Loucy (cell line): ENCODE measurements at regions not wholly inside any gene's neighbourhood (a gene's known extent, or its start where the extent isn't known, plus 50 kb on each side); places are given as distances from the start of the nearest gene placed in this dataset.

Experiments used
- H2AFZ ChIP-seq: fragments of 200-600 bp; sonication (generic); 2 replicates; pipeline ENCODE4 v1.6.0; 2016; ENCODE audit warnings: antibody characterized with exemption, mild to moderate bottlenecking, low read length, moderate library complexity
- H3F3A ChIP-seq: fragments of 200-600 bp; 2 replicates; pipeline ENCODE4 v1.6.0; 2016; ENCODE audit warnings: antibody characterized with exemption, low read depth, mild to moderate bottlenecking
- H3K27me3 ChIP-seq: fragments of 200-600 bp; sonication (generic); 2 replicates; pipeline ENCODE4 v1.6.1; 2014; ENCODE audit warnings: low read length, mild to moderate bottlenecking; ENCODE audit not compliant: insufficient read depth, poor library complexity, severe bottlenecking
- H3K36me3 ChIP-seq: fragments of 200-600 bp; sonication (generic); 2 replicates; pipeline ENCODE4 v1.6.1; 2016; ENCODE audit warnings: low read length; ENCODE audit not compliant: insufficient read depth
- H3K4me1 ChIP-seq: fragments of 200-600 bp; sonication (generic); 2 replicates; pipeline ENCODE4 v1.5.1; 2014; ENCODE audit warnings: low read length, mild to moderate bottlenecking; ENCODE audit not compliant: insufficient read depth, poor library complexity, severe bottlenecking
- H3K4me2 ChIP-seq: fragments of 200-600 bp; sonication (generic); 2 replicates; pipeline ENCODE4 v1.6.0; 2014; ENCODE audit warnings: antibody characterized with exemption, low read length, low read depth, mild to moderate bottlenecking; ENCODE audit not compliant: poor library complexity, severe bottlenecking
- H3K4me3 ChIP-seq: fragments of 200-600 bp; sonication (generic); 2 replicates; pipeline ENCODE4 v1.5.1; 2014; ENCODE audit warnings: low read length, mild to moderate bottlenecking, mixed read lengths; ENCODE audit not compliant: poor library complexity, severe bottlenecking
- H3K79me2 ChIP-seq: fragments of 200-600 bp; sonication (generic); 2 replicates; pipeline ENCODE4 v1.6.1; 2014; ENCODE audit warnings: low read length; ENCODE audit not compliant: insufficient read depth
- H3K9ac ChIP-seq: fragments of 200-600 bp; sonication (generic); 2 replicates; pipeline ENCODE4 v1.6.0; 2014; ENCODE audit warnings: mild to moderate bottlenecking, low read depth, low read length, moderate library complexity; ENCODE audit not compliant: poor library complexity, severe bottlenecking
- H3K9me2 ChIP-seq: fragments of 200-600 bp; sonication (generic); replicated peaks from 2 replicates; pipeline ENCODE4 v1.6.1; 2016; ENCODE audit warnings: low read depth, low read length, mixed read lengths
- H3K9me3 ChIP-seq: fragments of 200-600 bp; sonication (generic); 2 replicates; pipeline ENCODE4 v1.6.1; 2014; ENCODE audit warnings: mild to moderate bottlenecking, antibody characterized with exemption, low read length, low read depth; ENCODE audit not compliant: insufficient read depth
- H4K20me1 ChIP-seq: fragments of 200-600 bp; sonication (generic); 2 replicates; pipeline ENCODE4 v1.6.0; 2014; ENCODE audit warnings: antibody characterized with exemption, low read length, mild to moderate bottlenecking; ENCODE audit not compliant: insufficient read depth, poor library complexity, severe bottlenecking
- EZH2phosphoT487 ChIP-seq: fragments of 200-600 bp; IDR thresholded peaks from 2 replicates; pipeline ENCODE4 v1.6.1; 2018; ENCODE audit warnings: antibody characterized with exemption, mild to moderate bottlenecking, moderate library complexity, borderline replicate concordance
- TF ChIP-seq, protein P1 (sequence below): fragments of 200-600 bp; sonication (generic); conservative IDR thresholded peaks from 2 replicates; pipeline ENCODE4 v1.5.1; 2014; ENCODE audit warnings: mild to moderate bottlenecking, antibody characterized with exemption, low read length

DNA sequence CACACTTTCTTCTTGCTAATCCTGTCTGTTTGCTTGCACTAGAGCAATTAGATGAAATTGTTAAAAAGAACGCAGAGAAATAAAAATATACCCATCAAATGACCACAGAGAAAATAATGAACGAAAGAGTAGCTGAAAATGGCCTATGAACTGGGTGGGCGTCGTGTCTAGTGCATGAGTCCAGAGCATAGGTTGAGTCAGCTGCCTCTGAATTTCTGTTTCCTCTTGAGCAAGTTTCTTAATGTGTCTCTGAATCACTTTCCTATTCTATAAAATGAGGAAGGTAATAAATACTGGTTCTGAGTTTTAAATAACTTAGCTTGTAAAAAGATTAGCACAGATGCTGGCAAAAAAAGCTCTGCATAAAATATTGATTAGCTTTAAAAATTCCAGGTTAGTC, 75.0 kb downstream of the POM121L12 start:
- Histone ChIP-seq H3K36me3 (no peaks in the 10 kb centered on the region), H4K20me1 (no peaks in the 10 kb centered on the region), H3K79me2 (no peaks in the 10 kb centered on the region), H3K4me2 (no peak overlapping the region), H3K4me3 (no peak overlapping the region), H3K9me3 (no peaks in the 10 kb centered on the region), H3K9me2 (no peaks in the 10 kb centered on the region), H3K4me1 (no peaks in the 10 kb centered on the region), H3K27me3 (no peaks in the 10 kb centered on the region), H2AFZ (no peak overlapping the region), H3F3A (no peaks in the 10 kb centered on the region), H3K9ac (no peak overlapping the region)
- TF ChIP-seq, protein P1, sequence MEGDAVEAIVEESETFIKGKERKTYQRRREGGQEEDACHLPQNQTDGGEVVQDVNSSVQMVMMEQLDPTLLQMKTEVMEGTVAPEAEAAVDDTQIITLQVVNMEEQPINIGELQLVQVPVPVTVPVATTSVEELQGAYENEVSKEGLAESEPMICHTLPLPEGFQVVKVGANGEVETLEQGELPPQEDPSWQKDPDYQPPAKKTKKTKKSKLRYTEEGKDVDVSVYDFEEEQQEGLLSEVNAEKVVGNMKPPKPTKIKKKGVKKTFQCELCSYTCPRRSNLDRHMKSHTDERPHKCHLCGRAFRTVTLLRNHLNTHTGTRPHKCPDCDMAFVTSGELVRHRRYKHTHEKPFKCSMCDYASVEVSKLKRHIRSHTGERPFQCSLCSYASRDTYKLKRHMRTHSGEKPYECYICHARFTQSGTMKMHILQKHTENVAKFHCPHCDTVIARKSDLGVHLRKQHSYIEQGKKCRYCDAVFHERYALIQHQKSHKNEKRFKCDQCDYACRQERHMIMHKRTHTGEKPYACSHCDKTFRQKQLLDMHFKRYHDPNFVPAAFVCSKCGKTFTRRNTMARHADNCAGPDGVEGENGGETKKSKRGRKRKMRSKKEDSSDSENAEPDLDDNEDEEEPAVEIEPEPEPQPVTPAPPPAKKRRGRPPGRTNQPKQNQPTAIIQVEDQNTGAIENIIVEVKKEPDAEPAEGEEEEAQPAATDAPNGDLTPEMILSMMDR, result no peak
- TF ChIP-seq EZH2phosphoT487, result no peak

DNA sequence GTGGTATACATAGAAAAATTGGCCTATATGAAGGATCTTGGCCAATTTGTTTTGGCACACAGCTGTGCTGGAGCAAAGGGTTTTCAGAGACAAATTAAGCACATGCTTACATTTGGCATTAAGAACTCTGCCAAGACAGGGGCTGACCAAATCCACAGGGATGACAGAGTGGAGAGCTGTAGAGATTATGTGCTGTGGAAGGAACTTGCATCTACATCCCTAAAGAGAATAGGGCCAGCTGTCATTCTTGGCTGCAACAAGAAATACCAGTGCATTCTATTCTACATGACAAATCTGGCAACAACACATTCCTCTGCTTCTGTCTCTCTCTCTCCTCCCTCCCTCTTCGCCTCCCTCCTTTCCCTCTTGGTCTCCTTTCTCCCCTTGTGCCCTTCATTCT, 75.6 kb downstream of the POM121L12 start:
- H3K4me2 ChIP-seq, result no peak overlapping the region
- no peaks in the 10 kb centered on the region for H3K4me1 ChIP-seq

DNA sequence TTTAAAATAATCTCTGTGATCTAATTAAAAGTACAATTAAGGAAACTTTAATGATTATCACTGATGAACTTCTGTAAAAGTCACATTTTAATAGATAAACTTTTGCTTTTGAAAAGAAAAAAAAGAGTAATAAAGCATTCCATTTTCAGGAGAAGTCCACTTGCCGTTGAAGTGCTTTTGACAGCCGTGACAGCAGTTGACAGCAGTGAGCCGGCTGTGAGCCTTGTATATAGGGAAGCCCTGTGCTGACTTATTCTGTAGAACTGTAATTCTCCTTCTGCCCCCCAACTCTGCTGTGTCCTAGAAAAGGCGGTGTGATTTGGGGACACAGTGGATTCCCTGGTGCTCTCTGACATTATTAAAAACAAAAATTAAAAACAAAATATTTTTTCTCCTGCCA, 78.0 kb downstream of the POM121L12 start:
- Histone ChIP-seq H3F3A (no peaks in the 10 kb centered on the region), H3K9me3 (no peaks in the 10 kb centered on the region), H3K4me1 (no peaks in the 10 kb centered on the region), H3K9me2 (no peaks in the 10 kb centered on the region), H3K4me2 (no peak overlapping the region), H2AFZ (no peak overlapping the region), H3K36me3 (no peaks in the 10 kb centered on the region), H3K27me3 (no peaks in the 10 kb centered on the region), H3K79me2 (no peaks in the 10 kb centered on the region), H3K4me3 (no peak overlapping the region), H3K9ac (no peak overlapping the region), H4K20me1 (no peaks in the 10 kb centered on the region)
- TF ChIP-seq, protein P1, result no peak
- no peak for TF ChIP-seq EZH2phosphoT487

More for the DNA sequence above, 75.6 kb downstream of the POM121L12 start:
- Histone ChIP-seq H3K9ac (no peak overlapping the region), H3K9me3 (no peaks in the 10 kb centered on the region), H3F3A (no peaks in the 10 kb centered on the region), H3K4me3 (no peak overlapping the region), H4K20me1 (no peaks in the 10 kb centered on the region), H2AFZ (no peak overlapping the region), H3K36me3 (no peaks in the 10 kb centered on the region), H3K79me2 (no peaks in the 10 kb centered on the region), H3K27me3 (no peaks in the 10 kb centered on the region), H3K9me2 (no peaks in the 10 kb centered on the region)
- TF ChIP-seq, protein P1, result no peak
- no peak for TF ChIP-seq EZH2phosphoT487
